Activated CD4-positive, alpha-beta memory T cell treated with anti-CD3 and anti-CD28 coated beads, Interleukin-2, amount 10 ng/mL, durations not matched to agents 7 days and 5 days (primary cell): ENCODE measurements at regions not wholly inside any gene's neighbourhood (a gene's known extent, or its start where the extent isn't known, plus 50 kb on each side); places are given as distances from the start of the nearest gene placed in this dataset.
"Not testable (repeated sequence)": the region's sequence is repeated elsewhere in the genome, so short reads cannot be mapped to it uniquely, and the experiment has no call there.

Source experiments
- CTCF ChIA-PET: fragments of 350-600 bp; sonication (Branson Sonifier 250); formaldehyde crosslinking; loops from one replicate; lab custom pipeline; 2021; ENCODE audit warnings: antibody characterized with exemption, inconsistent platforms; lab: Charles Lee
- POLR2A ChIA-PET: fragments of 350-600 bp; sonication (Branson Sonifier 250); formaldehyde crosslinking; loops from one replicate; lab custom pipeline; 2021; ENCODE audit warnings: antibody characterized with exemption; lab: Charles Lee
- DNase-seq: peaks from one replicate; pipeline ENCODE4 v3.0.0-alpha.2; 2020
- H3K27ac Mint-ChIP-seq: one replicate; pipeline ENCODE4 v1.8.0; 2021; ENCODE audit warnings: mild to moderate bottlenecking, mixed read lengths
- H3K27me3 Mint-ChIP-seq: one replicate; pipeline ENCODE4 v1.8.0; 2021; ENCODE audit warnings: mixed read lengths
- H3K36me3 Mint-ChIP-seq: one replicate; pipeline ENCODE4 v1.8.0; 2021; ENCODE audit warnings: low read depth, mixed read lengths
- H3K4me1 Mint-ChIP-seq: one replicate; pipeline ENCODE4 v1.8.0; 2021; ENCODE audit warnings: mixed read lengths
- H3K4me3 Mint-ChIP-seq: one replicate; pipeline ENCODE4 v1.8.0; 2021; ENCODE audit warnings: mild to moderate bottlenecking, mixed read lengths
- H3K9me3 Mint-ChIP-seq: one replicate; pipeline ENCODE4 v1.8.0; 2021; ENCODE audit warnings: mixed read lengths

DNA sequence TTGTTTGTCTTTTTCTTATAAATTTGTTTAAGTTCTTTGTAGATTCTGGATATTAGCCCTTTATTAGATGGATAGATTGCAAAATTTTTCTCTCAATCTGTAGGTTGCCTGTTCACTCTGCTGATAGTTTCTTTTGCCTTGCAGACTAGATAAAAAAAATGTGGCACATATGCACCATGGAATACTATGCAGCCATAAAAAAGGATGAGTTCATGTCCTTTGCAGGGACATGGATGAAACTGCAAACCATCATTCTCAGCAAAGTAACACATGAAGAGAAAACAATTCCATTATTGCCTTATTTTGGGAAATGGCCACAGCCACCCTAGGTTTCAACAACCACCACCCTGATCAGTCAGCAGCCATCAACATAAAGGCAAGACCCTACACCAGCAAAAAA is 166.7 kb downstream of the CENPF start:
- H3K4me3 Mint-ChIP-seq, CTCF ChIA-PET, H3K27ac Mint-ChIP-seq, POLR2A ChIA-PET, H3K27me3 Mint-ChIP-seq, H3K36me3 Mint-ChIP-seq, H3K9me3 Mint-ChIP-seq, DNase-seq, H3K4me1 Mint-ChIP-seq: not testable (repeated sequence)

DNA sequence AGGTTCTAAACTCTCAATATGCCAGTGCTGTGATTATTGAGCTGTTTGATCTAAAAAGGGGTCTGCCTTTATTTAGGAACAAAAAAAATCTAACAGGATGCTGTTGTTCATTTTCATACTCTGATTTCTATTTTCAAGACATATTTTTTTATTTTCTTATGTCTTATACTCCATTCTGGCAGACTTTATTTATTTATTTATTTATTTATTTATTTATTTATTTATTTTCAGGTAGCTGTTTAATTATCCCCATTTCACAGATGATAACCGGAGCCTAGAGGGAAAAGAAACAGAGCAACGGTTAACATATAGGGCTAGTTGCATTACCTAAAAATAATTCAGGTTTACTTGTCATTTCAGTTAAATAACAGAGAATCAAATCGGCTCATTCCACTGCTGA is 174.4 kb downstream of the CENPF start:
- ChIA-PET POLR2A (no interaction called here), CTCF (no interaction called here)
- Mint-ChIP-seq H3K9me3 (no peaks in the 10 kb centered on the region), H3K4me3 (no peak overlapping the region), H3K27ac (no peak overlapping the region), H3K36me3 (no peaks in the 10 kb centered on the region), H3K4me1 (no peaks in the 10 kb centered on the region), H3K27me3 (no peaks in the 10 kb centered on the region)
- DNase-seq, result no peak

DNA sequence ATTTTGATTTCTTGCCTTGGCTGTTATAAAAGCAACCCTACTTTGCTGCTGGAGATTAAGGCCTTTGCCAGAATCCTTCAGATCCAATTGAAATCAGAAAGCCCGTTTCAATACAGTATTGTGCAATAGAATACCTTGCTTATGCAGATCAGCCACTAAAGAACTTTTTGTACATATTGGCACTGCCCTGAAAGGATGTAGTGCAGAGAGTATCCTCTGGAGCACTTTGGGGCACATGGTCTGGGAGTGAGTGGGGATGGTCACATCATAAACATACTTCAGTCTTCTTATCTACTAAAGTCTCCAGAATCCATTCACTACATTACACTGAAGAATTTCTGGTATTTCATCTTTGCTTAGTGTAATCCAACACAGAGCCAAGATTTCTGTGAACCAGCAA is 189.0 kb downstream of the CENPF start:
- Mint-ChIP-seq H3K36me3 (no peaks in the 10 kb centered on the region), H3K9me3 (no peaks in the 10 kb centered on the region), H3K27me3 (no peaks in the 10 kb centered on the region), H3K4me3 (no peak overlapping the region), H3K27ac (no peak overlapping the region), H3K4me1 (no peaks in the 10 kb centered on the region)
- ChIA-PET POLR2A (no interaction called here), CTCF (no interaction called here)
- DNase-seq, result no peak

DNA sequence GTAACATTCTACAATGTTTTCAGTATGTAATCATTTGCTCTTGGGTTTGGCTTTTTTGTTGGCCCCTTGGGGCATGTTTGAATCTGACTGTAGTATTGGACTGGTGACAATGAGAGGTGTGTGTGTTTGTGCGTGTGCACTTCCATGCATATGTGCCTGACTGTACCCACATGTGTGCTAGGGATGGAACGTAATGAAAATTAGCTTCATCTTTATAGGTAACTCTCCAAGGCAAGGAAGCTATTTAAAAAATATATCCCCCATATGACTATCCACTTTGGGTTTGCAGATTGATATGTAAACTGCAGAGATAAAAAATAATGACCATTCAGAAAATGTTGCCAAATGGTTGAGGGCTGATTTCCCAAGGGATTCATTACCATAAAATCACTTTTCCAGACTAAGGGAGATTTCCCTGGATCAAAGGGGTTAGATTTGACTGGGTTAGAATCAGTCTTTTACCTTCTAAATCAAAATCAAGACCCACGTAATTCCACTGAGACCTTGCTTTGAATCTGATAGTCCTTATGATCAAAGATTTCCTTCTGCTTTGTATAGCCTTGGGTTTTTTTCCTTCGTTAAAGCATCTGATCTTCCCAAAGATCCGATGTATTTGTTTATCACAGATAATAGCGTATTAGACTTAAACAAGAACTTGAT is 189.7 kb downstream of the CENPF start:
- H3K36me3 Mint-ChIP-seq, result no peaks in the 10 kb centered on the region
- DNase-seq, result no peak
- H3K4me1 Mint-ChIP-seq, result no peaks in the 10 kb centered on the region
- H3K27ac Mint-ChIP-seq, result no peak overlapping the region
- ChIA-PET POLR2A (no interaction called here), CTCF (no interaction called here)
- no peaks in the 10 kb centered on the region for H3K9me3 Mint-ChIP-seq
- H3K27me3 Mint-ChIP-seq, result no peaks in the 10 kb centered on the region
- H3K4me3 Mint-ChIP-seq, result no peak overlapping the region

DNA sequence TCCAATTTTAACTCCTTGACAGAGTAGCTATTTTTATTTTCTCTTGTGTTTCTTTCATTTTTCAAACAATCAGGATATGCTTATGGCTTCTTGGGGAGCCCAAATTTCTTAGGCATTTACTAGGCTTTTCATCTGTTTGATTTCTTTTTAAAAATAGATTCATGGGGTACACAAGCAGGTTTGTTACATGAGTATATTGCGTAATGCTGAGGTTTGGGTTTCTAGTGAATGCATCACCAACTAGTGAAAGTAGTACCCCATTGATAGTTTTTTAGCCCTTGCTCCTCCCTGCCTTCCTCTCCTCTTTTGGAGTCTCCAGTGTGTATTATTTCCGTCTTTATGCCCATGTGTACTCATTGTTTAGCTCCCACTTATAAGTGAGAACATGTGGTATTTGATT is 190.7 kb downstream of the CENPF start:
- ChIA-PET CTCF (no interaction called here), POLR2A (no interaction called here)
- Mint-ChIP-seq H3K27me3 (no peaks in the 10 kb centered on the region), H3K4me3 (no peak overlapping the region), H3K27ac (no peak overlapping the region), H3K36me3 (no peaks in the 10 kb centered on the region), H3K9me3 (no peaks in the 10 kb centered on the region), H3K4me1 (no peaks in the 10 kb centered on the region)
- DNase-seq, result no peak

DNA sequence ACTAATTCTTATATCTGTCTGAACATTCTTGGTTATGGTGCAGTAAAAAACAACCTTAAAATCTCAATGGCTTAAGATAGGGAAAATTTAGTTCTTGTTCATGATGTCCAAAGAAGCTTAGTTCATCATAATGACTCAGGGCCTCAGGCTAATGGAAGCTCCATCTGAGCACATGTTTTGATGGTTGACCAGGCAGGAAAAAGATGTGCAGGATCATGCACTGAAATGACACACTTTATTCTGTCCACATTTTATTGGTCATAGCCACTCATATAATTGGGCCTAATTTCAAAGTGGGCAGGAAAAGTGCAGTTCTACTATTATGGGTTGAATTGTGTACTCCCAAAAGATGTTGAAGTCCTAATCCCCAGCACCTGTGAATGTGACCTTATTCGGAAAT is 198.2 kb downstream of the CENPF start:
- POLR2A ChIA-PET, result no interaction called here
- no peaks in the 10 kb centered on the region for H3K9me3 Mint-ChIP-seq
- no peaks in the 10 kb centered on the region for H3K36me3 Mint-ChIP-seq
- no peaks in the 10 kb centered on the region for H3K27me3 Mint-ChIP-seq
- no peaks in the 10 kb centered on the region for H3K4me1 Mint-ChIP-seq
- H3K4me3 Mint-ChIP-seq, result no peak overlapping the region
- DNase-seq, result no peak
- CTCF ChIA-PET, result no interaction called here
- H3K27ac Mint-ChIP-seq, result no peak overlapping the region

DNA sequence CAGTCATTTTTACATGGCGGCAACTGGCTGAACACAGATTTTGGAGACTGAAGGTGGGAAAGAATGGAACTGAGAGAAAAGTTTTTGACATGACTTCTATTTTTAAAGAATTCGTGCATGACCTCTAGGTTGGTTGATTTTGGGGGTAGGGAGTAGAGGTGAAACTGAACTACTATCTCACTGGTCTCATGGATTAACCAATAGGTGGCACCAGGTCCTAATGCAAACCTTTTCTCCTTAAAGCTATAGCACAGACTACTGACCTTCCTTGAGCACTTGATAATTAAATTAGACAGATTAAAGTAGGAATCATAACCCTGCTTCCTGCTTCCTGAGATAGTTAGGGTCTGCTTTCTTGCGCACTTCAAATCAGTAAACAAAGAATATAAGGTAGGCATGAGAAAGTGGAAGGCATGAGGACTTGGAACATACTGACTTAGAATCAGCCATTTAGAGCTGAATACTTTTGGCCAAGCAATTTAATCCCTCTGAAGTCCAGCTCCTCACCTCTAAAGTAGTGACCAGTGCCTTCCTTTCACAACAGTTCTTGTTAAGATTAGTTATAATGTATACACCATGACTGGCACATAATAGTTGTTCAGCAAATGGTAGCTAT is 206.0 kb downstream of the CENPF start:
- ChIA-PET POLR2A (no interaction called here), CTCF (no interaction called here)
- H3K27me3 Mint-ChIP-seq, result no peaks in the 10 kb centered on the region
- H3K36me3 Mint-ChIP-seq, result no peaks in the 10 kb centered on the region
- H3K4me1 Mint-ChIP-seq, result no peaks in the 10 kb centered on the region
- H3K9me3 Mint-ChIP-seq, result no peaks in the 10 kb centered on the region
- DNase-seq, result no peak
- H3K4me3 Mint-ChIP-seq, result no peak overlapping the region
- no peak overlapping the region for H3K27ac Mint-ChIP-seq

DNA sequence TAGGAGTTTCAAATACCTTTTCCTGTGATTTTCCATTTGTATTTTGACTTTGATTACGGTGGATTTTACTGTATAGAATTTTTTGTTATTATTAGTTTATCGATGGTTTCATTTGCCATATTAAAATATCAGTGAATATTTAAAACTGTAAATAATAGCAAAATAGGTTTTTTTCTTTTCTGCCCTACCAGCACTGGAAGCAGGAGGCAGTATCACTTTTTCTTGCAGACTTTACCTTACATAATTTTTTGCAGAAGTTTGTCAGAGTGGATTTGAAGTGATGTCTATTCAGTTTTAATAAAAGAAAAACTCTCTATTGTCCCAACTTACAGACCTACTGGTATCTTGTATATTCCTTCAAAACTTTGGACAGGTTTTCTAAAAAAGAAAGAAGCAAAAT is 213.6 kb downstream of the CENPF start:
- Mint-ChIP-seq H3K36me3 (no peaks in the 10 kb centered on the region), H3K27ac (no peak overlapping the region), H3K4me3 (no peak overlapping the region), H3K4me1 (no peaks in the 10 kb centered on the region), H3K27me3 (no peaks in the 10 kb centered on the region), H3K9me3 (no peaks in the 10 kb centered on the region)
- CTCF ChIA-PET, result no interaction called here
- DNase-seq, result no peak
- POLR2A ChIA-PET, result no interaction called here

DNA sequence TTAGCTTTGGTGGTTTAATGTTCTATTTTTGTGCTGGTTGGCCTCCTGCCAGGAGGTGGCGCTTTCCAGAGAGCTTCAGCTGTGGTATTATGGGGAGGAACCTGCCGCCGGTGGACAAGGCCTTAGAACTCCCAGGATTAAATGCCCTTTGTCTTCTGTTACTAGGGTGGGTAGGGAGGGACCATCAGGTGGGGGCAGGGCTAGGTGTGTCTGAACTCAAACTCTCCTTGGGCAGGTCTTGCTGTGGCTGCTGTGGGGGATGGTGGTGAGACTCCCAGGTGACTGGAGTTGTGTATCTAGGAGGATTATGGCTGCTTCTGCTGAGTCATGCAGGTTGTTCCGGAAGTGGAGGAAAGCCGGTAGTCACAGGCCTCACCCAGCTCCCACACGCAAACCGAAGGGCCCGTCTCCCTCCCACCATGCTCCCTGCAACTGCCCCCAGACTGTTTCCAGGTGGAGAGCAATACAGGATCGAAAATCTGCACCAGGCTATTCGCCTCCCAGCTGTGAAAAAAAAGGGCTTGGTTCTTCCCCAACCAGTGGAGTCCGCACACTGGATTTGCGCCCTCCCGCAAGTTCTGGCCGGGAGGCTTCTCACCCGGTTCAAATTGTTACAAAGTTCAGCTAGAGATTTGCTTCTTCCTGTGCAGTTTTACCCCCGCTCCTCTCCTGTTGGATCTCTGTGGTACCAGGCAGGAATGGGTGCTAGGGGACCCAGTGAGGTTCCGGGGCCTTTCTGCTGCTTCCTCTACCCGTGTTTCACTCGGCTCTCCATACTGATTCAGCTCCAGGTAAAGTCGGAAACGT is 220.5 kb downstream of the CENPF start:
- no peak for DNase-seq
- no peak overlapping the region for H3K4me3 Mint-ChIP-seq
- no peaks in the 10 kb centered on the region for H3K4me1 Mint-ChIP-seq
- no peaks in the 10 kb centered on the region for H3K9me3 Mint-ChIP-seq
- no peaks in the 10 kb centered on the region for H3K36me3 Mint-ChIP-seq
- CTCF ChIA-PET, result no interaction called here
- no peak overlapping the region for H3K27ac Mint-ChIP-seq
- no peaks in the 10 kb centered on the region for H3K27me3 Mint-ChIP-seq
- POLR2A ChIA-PET, result no interaction called here

DNA sequence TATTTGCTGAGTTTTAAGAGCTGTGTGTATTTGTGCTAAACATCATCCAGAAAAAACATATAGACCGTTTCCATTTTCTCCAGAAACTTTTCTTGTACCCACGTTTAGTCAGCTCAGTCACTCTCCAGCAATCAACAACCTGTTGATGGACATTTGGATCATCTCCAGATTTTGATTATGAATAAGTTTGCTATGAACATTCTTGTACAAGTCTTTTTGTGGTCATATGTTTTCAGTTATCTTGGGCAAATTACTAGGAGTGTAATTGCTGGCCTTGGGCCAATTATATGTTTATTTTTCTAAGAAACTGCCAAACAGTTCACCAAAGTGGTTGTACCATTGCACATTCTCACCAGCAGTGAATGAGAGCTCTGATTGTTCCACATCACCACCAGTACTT is 221.8 kb downstream of the CENPF start:
- CTCF ChIA-PET, result no interaction called here
- H3K4me3 Mint-ChIP-seq, result no peak overlapping the region
- no peaks in the 10 kb centered on the region for H3K9me3 Mint-ChIP-seq
- no peaks in the 10 kb centered on the region for H3K36me3 Mint-ChIP-seq
- POLR2A ChIA-PET, result interaction anchor here (0.7 kb wide), 1 partner anchor 14 kb away, joined by 3 read pairs; no protein-coding TSS in a partner anchor
- H3K27me3 Mint-ChIP-seq, result no peaks in the 10 kb centered on the region
- H3K27ac Mint-ChIP-seq, result no peak overlapping the region
- no peaks in the 10 kb centered on the region for H3K4me1 Mint-ChIP-seq
- DNase-seq, result no peak

DNA sequence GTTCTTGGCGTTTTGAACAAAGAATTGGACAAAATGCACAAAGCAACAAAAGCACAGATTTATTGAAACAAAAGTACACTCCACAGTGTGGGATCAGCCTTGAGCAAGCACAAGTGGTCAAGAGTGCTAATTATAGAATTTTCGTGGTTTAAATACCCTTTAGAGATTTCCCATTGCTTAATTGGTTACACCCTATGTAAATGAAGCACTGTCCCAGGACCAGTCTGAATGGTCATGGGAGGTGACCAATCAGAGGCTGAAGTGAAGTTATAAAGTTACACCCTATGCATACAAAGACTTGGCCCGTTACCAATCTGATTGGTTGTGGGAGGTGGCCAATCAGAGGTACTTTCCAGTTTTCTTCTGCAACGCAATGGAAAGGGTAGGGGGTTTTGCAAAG is 223.6 kb downstream of the CENPF start:
- Mint-ChIP-seq H3K9me3 (no peaks in the 10 kb centered on the region), H3K27me3 (no peaks in the 10 kb centered on the region), H3K4me3 (no peak overlapping the region), H3K4me1 (no peaks in the 10 kb centered on the region), H3K36me3 (no peaks in the 10 kb centered on the region), H3K27ac (no peak overlapping the region)
- ChIA-PET CTCF (no interaction called here), POLR2A (no interaction called here)
- no peak for DNase-seq

DNA sequence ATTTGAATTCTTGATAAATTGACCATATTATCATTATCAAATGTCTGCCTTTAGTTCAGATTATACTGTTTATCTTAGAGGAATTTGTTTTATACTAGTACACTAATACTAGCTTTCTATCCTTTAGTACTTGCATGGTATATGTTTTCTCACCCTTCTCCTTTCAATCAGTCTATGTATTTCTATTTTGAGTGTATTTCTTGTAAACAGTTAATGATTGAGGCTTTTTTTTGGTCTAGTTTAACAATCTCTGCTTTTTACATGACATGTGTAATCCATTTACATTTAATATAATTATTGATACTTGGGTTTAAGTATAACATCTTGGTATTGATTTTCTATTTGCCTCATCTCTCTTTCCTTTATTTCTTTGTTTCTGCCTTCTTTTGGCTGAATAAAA is 224.9 kb downstream of the CENPF start:
- Mint-ChIP-seq H3K4me1 (no peaks in the 10 kb centered on the region), H3K4me3 (no peak overlapping the region), H3K27me3 (no peaks in the 10 kb centered on the region), H3K27ac (no peak overlapping the region), H3K9me3 (no peaks in the 10 kb centered on the region), H3K36me3 (no peaks in the 10 kb centered on the region)
- ChIA-PET CTCF (no interaction called here), POLR2A (no interaction called here)
- DNase-seq, result no peak

DNA sequence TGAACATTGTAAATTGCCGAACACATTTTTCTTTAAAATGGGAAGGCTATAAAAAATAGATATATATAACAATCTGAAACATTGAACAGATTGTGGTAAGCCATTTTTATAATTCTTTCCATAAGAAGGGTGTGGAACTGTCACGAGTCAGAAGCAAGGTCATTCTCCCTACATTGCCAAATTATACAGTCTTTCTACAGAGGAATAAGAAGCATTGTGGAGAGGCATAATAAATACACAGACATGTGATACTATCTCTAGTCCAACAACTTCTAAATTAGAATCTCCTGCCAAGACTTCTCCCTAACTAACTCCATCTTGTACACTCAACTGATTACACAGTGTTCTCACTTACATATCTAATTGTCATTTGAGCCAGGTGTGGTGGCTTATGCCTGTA is 227.9 kb downstream of the CENPF start:
- Mint-ChIP-seq H3K27me3 (no peaks in the 10 kb centered on the region), H3K9me3 (no peaks in the 10 kb centered on the region), H3K36me3 (no peaks in the 10 kb centered on the region), H3K4me3 (no peak overlapping the region), H3K4me1 (no peaks in the 10 kb centered on the region), H3K27ac (no peak overlapping the region)
- DNase-seq, result no peak
- POLR2A ChIA-PET, result no interaction called here
- CTCF ChIA-PET, result no interaction called here

DNA sequence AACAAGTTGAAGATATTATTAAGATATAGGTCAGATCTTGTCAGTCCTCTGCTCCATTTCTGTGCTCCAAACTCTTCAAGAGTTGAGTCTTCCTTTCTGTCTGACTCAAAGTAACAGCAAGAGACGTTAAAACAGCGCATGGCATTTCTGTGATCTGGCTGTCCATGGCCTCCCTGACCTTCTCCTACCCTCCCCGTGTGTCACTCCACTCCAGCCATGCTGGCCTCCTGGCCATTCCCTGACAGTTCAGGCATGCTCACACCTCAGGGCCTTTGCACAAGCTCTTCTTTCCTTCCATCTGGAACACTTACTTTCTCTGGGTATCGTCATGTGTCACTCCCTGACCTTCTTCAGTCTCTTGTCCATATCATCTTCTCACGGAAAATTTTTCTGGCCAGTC is 229.0 kb downstream of the CENPF start:
- H3K27ac Mint-ChIP-seq, result no peak overlapping the region
- H3K9me3 Mint-ChIP-seq, result no peaks in the 10 kb centered on the region
- no peaks in the 10 kb centered on the region for H3K36me3 Mint-ChIP-seq
- no peak overlapping the region for H3K4me3 Mint-ChIP-seq
- no peak for DNase-seq
- no peaks in the 10 kb centered on the region for H3K4me1 Mint-ChIP-seq
- CTCF ChIA-PET, result no interaction called here
- no peaks in the 10 kb centered on the region for H3K27me3 Mint-ChIP-seq
- POLR2A ChIA-PET, result no interaction called here
